HEK293 (cell line): ENCODE measurements at regions not wholly inside any gene's neighbourhood (a gene's known extent, or its start where the extent isn't known, plus 50 kb on each side); places are given as distances from the start of the nearest gene placed in this dataset.

Experiments
- CTCF ChIA-PET: fragments of 350-600 bp; formaldehyde crosslinking; extraction: SDS; loops from one replicate; lab custom pipeline; 2021; ENCODE audit warnings: antibody characterized with exemption; lab: Yijun Ruan, JAX
- POLR2A ChIA-PET: fragments of 300-600 bp; formaldehyde crosslinking; extraction: SDS; loops from one replicate; lab custom pipeline; 2020; ENCODE audit warnings: antibody characterized with exemption, inconsistent platforms; lab: Yijun Ruan, JAX
- H3K27ac ChIP-seq: fragments of 200-500 bp; sonication (Bioruptor generic); 2 replicates; pipeline ENCODE4 v1.5.1; 2014; ENCODE audit warnings: low read depth, low read length, control low read depth, inconsistent platforms; ENCODE audit errors: extremely low read depth
- H3K36me3 ChIP-seq, 2 experiments: fragments of 200-500 bp in 1 of 2; sonication (Bioruptor generic) in 1 of 2; 1 replicate in 1 of 2; 2 replicates in 1 of 2; pipeline ENCODE4 v1.5.1; 2014 to 2017; ENCODE audit warnings: inconsistent platforms in 2 of 2, low read length in 2 of 2; ENCODE audit not compliant: control insufficient read depth in 2 of 2, insufficient read depth in 1 of 2
- H3K4me1 ChIP-seq: fragments of 200-500 bp; sonication (Bioruptor generic); 2 replicates; pipeline ENCODE4 v1.5.1; 2014; ENCODE audit warnings: mild to moderate bottlenecking, low read length, inconsistent platforms; ENCODE audit not compliant: control insufficient read depth, insufficient read depth
- H3K4me3 ChIP-seq: 2 replicates; pipeline ENCODE4 v1.5.1; 2011; ENCODE audit warnings: low read depth, mild to moderate bottlenecking, control low read depth, low read length, moderate library complexity
- H3K9me3 ChIP-seq: fragments of 200-500 bp; sonication (Bioruptor generic); 2 replicates; pipeline ENCODE4 v1.5.1; 2014; ENCODE audit warnings: low read depth, low read length, inconsistent platforms; ENCODE audit not compliant: control insufficient read depth, insufficient read depth
- ELK4 ChIP-seq: IDR thresholded peaks from 2 replicates; pipeline ENCODE4 v1.6.1; 2011; ENCODE audit warnings: mild to moderate bottlenecking, low read depth, low read length, borderline replicate concordance
- KLF1 ChIP-seq: fragments of 450-650 bp; formaldehyde crosslinking; IDR thresholded peaks from 2 replicates; pipeline ENCODE4 v1.5.1; 2016; ENCODE audit warnings: missing biosample characterization, missing genetic modification characterization
- KLF16 ChIP-seq: fragments of 450-650 bp; formaldehyde crosslinking; IDR thresholded peaks from 2 replicates; pipeline ENCODE4 v1.5.1; 2017; ENCODE audit warnings: missing biosample characterization, missing genetic modification characterization
- PRDM6 ChIP-seq: fragments of 450-650 bp; formaldehyde crosslinking; IDR thresholded peaks from 2 replicates; pipeline ENCODE4 v1.5.1; 2017; ENCODE audit warnings: missing biosample characterization, missing genetic modification characterization
- SCRT1 ChIP-seq: fragments of 450-650 bp; formaldehyde crosslinking; IDR thresholded peaks from 2 replicates; pipeline ENCODE4 v1.5.1; 2016; ENCODE audit warnings: missing biosample characterization, missing genetic modification characterization, borderline replicate concordance
- SCRT2 ChIP-seq: fragments of 450-650 bp; formaldehyde crosslinking; IDR thresholded peaks from 2 replicates; pipeline ENCODE4 v1.5.1; 2016; ENCODE audit warnings: missing biosample characterization, missing genetic modification characterization
- SP3 ChIP-seq: fragments of 450-650 bp; formaldehyde crosslinking; IDR thresholded peaks from 2 replicates; pipeline ENCODE4 v1.5.1; 2016; ENCODE audit warnings: missing biosample characterization, missing genetic modification characterization
- TSHZ1 ChIP-seq: fragments of 450-650 bp; formaldehyde crosslinking; IDR thresholded peaks from 2 replicates; pipeline ENCODE4 v1.5.1; 2016; ENCODE audit warnings: missing biosample characterization, missing genetic modification characterization, borderline replicate concordance
- ZNF274 ChIP-seq, 2 experiments: fragments of 200-500 bp in 1 of 2; fragments of 450-650 bp in 1 of 2; sonication (Bioruptor generic) in 1 of 2; formaldehyde crosslinking in 1 of 2; IDR thresholded peaks; 2 replicates each; pipeline versions ENCODE4 v1.5.1 to v1.6.1; 2014 to 2016; ENCODE audit warnings: borderline replicate concordance in 1 of 2, inconsistent platforms in 1 of 2, low read length in 1 of 2, missing biosample characterization in 1 of 2, missing genetic modification characterization in 1 of 2
- ZNF548 ChIP-seq: fragments of 450-650 bp; formaldehyde crosslinking; IDR thresholded peaks from 2 replicates; pipeline ENCODE4 v1.5.1; 2016; ENCODE audit warnings: missing biosample characterization, missing genetic modification characterization
- ZNF692 ChIP-seq: fragments of 450-650 bp; formaldehyde crosslinking; IDR thresholded peaks from 2 replicates; pipeline ENCODE4 v1.5.1; 2016; ENCODE audit warnings: missing biosample characterization, missing genetic modification characterization
- ZNF707 ChIP-seq: fragments of 450-650 bp; formaldehyde crosslinking; IDR thresholded peaks from 2 replicates; pipeline ENCODE4 v1.5.1; 2016; ENCODE audit warnings: missing biosample characterization, missing genetic modification characterization
- ZNF777 ChIP-seq: fragments of 450-650 bp; formaldehyde crosslinking; IDR thresholded peaks from 2 replicates; pipeline ENCODE4 v1.5.1; 2017; ENCODE audit warnings: missing biosample characterization, missing genetic modification characterization, borderline replicate concordance
- TF ChIP-seq, protein P1 (sequence below): fragments of 450-650 bp; formaldehyde crosslinking; IDR thresholded peaks from 2 replicates; pipeline ENCODE4 v1.5.1; 2016; ENCODE audit warnings: missing biosample characterization, missing genetic modification characterization
- TF ChIP-seq, protein P2 (sequence below): fragments of 450-650 bp; formaldehyde crosslinking; IDR thresholded peaks from 2 replicates; pipeline ENCODE4 v1.5.1; 2016; ENCODE audit warnings: missing biosample characterization, missing genetic modification characterization

- ChIA-PET CTCF (no interaction called here), POLR2A (no interaction called here)
- H3K36me3 ChIP-seq = no peaks in the 10 kb centered on the region
- no peaks in the 10 kb centered on the region for H3K4me1 ChIP-seq
- no peak overlapping the region for H3K4me3 ChIP-seq
- TF ChIP-seq, protein P1, sequence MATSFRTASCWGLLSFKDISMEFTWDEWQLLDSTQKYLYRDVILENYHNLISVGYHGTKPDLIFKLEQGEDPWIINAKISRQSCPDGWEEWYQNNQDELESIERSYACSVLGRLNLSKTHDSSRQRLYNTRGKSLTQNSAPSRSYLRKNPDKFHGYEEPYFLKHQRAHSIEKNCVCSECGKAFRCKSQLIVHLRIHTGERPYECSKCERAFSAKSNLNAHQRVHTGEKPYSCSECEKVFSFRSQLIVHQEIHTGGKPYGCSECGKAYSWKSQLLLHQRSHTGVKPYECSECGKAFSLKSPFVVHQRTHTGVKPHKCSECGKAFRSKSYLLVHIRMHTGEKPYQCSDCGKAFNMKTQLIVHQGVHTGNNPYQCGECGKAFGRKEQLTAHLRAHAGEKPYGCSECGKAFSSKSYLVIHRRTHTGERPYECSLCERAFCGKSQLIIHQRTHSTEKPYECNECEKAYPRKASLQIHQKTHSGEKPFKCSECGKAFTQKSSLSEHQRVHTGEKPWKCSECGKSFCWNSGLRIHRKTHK (tag by site-specific recombination) = no peak
- no peak for TF ChIP-seq KLF16 (tag by site-specific recombination)
- TF ChIP-seq ZNF274 (IDR thresholded peaks at IDR 0.05; ENCODE audit: low read length) = no peak
- TF ChIP-seq ZNF274 (tag by site-specific recombination; IDR thresholded peaks at IDR 0.05; ENCODE audit: borderline replicate concordance) = peak; percentile 27; the same call in 1 of the 2 replicates
- no peak overlapping the region for H3K27ac ChIP-seq
- no peaks in the 10 kb centered on the region for H3K9me3 ChIP-seq
Observed at GRCh38 chr1:43104027-43104763, 67.9 kb downstream of the EBNA1BP2 start.

GRCh38 chr1:43101061-43101460, 71.0 kb downstream of the EBNA1BP2 start:
- POLR2A ChIA-PET = no interaction called here
- TF ChIP-seq KLF1 (tag by site-specific recombination) (no peak), ELK4 (no peak)

GRCh38 chr1:43098200-43098599, 73.9 kb downstream of the EBNA1BP2 start:
- ChIA-PET POLR2A (no interaction called here), CTCF (interaction anchor here (1.1 kb wide), 1 partner anchor 25 kb away, joined by 4 read pairs; no protein-coding TSS in a partner anchor)

More at GRCh38 chr1:43101061-43101460, 71.0 kb downstream of the EBNA1BP2 start:
- no peak overlapping the region for H3K27ac ChIP-seq
- H3K4me3 ChIP-seq = no peak overlapping the region
- H3K4me1 ChIP-seq = no peaks in the 10 kb centered on the region
- H3K36me3 ChIP-seq = no peaks in the 10 kb centered on the region
- no peaks in the 10 kb centered on the region for H3K9me3 ChIP-seq
- CTCF ChIA-PET = no interaction called here

More at GRCh38 chr1:43098200-43098599, 73.9 kb downstream of the EBNA1BP2 start:
- H3K4me1 ChIP-seq = no peaks in the 10 kb centered on the region
- TF ChIP-seq ZNF548 (no peak), SCRT1 (tag by site-specific recombination) (no peak), SCRT2 (tag by site-specific recombination) (no peak), PRDM6 (tag by site-specific recombination) (no peak), TSHZ1 (tag by site-specific recombination) (no peak), ZNF707 (tag by site-specific recombination) (no peak), SP3 (tag by site-specific recombination) (no peak), ZNF692 (tag by site-specific recombination) (no peak), ZNF777 (tag by site-specific recombination) (no peak)
- TF ChIP-seq, protein P2, sequence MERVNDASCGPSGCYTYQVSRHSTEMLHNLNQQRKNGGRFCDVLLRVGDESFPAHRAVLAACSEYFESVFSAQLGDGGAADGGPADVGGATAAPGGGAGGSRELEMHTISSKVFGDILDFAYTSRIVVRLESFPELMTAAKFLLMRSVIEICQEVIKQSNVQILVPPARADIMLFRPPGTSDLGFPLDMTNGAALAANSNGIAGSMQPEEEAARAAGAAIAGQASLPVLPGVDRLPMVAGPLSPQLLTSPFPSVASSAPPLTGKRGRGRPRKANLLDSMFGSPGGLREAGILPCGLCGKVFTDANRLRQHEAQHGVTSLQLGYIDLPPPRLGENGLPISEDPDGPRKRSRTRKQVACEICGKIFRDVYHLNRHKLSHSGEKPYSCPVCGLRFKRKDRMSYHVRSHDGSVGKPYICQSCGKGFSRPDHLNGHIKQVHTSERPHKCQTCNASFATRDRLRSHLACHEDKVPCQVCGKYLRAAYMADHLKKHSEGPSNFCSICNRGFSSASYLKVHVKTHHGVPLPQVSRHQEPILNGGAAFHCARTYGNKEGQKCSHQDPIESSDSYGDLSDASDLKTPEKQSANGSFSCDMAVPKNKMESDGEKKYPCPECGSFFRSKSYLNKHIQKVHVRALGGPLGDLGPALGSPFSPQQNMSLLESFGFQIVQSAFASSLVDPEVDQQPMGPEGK (tag by site-specific recombination) = no peak
- TF ChIP-seq, all 188 proteins: peak for 0
- no peaks in the 10 kb centered on the region for H3K9me3 ChIP-seq
- no peak overlapping the region for H3K27ac ChIP-seq
- no peaks in the 10 kb centered on the region for H3K36me3 ChIP-seq
- H3K4me3 ChIP-seq = no peak overlapping the region
